ENCODE measurements at regions not wholly inside any gene's neighbourhood (a gene's known extent, or its start where the extent isn't known, plus 50 kb on each side); places are given as distances from the start of the nearest gene placed in this dataset.

GRCh38 chr5:172575816-172576545 is 65.1 kb upstream of the NEURL1B start:
- Histone ChIP-seq H3K9me3 (ENCODE audit: control insufficient read depth in 1 of 2, low read length in 2 of 2) (no peaks in the 10 kb centered on the region), H3K27me3 (ENCODE audit: control insufficient read depth in 1 of 2, insufficient read depth in 2 of 2, low read length in 2 of 2) (no peaks in the 10 kb centered on the region), H3K27ac (ENCODE audit: low read depth, low read length) (no peak overlapping the region), H3K36me3 (ENCODE audit: control insufficient read depth in 1 of 2, insufficient read depth in 2 of 2, low read length in 2 of 2) (no peaks in the 10 kb centered on the region), H3K4me1 (ENCODE audit: control insufficient read depth in 1 of 2, insufficient read depth in 2 of 2, low read length in 2 of 2) (no peaks in the 10 kb centered on the region), H3K9ac (ENCODE audit: low read depth in 1 of 2, low read length in 2 of 2) (no peak overlapping the region), H3K4me3 (ENCODE audit: low read depth in 1 of 2, low read length in 2 of 2) (no peak overlapping the region)

GRCh38 chr5:172575416-172575815 is 65.6 kb upstream of the NEURL1B start:
- H3K9ac ChIP-seq (ENCODE audit: low read depth in 1 of 2, low read length in 2 of 2), result no peak overlapping the region
- H3K4me3 ChIP-seq (ENCODE audit: low read depth in 1 of 2, low read length in 2 of 2), result no peak overlapping the region
- no peaks in the 10 kb centered on the region for H3K9me3 ChIP-seq (ENCODE audit: control insufficient read depth in 1 of 2, low read length in 2 of 2)
- H3K36me3 ChIP-seq (ENCODE audit: control insufficient read depth in 1 of 2, insufficient read depth in 2 of 2, low read length in 2 of 2), result no peaks in the 10 kb centered on the region
- H3K4me1 ChIP-seq (ENCODE audit: control insufficient read depth in 1 of 2, insufficient read depth in 2 of 2, low read length in 2 of 2), result peaks cover 0 to 1% of the 10 kb centered on the region in 2 donors
- no peaks in the 10 kb centered on the region for H3K27me3 ChIP-seq (ENCODE audit: control insufficient read depth in 1 of 2, insufficient read depth in 2 of 2, low read length in 2 of 2)
- no peak overlapping the region for H3K27ac ChIP-seq (ENCODE audit: low read depth, low read length)

GRCh38 chr5:172574871-172575223 is 66.2 kb upstream of the NEURL1B start:
- Histone ChIP-seq H3K27me3 (ENCODE audit: control insufficient read depth in 1 of 2, insufficient read depth in 2 of 2, low read length in 2 of 2) (no peaks in the 10 kb centered on the region), H3K4me1 (ENCODE audit: control insufficient read depth in 1 of 2, insufficient read depth in 2 of 2, low read length in 2 of 2) (peaks cover 0 to 6% of the 10 kb centered on the region in 2 donors), H3K27ac (ENCODE audit: low read depth, low read length) (no peak overlapping the region)

GRCh38 chr5:172573986-172574870 is 66.8 kb upstream of the NEURL1B start:
- Histone ChIP-seq H3K27ac (ENCODE audit: low read depth, low read length) (no peak overlapping the region), H3K4me1 (ENCODE audit: control insufficient read depth in 1 of 2, insufficient read depth in 2 of 2, low read length in 2 of 2) (peaks cover 0 to 6% of the 10 kb centered on the region in 2 donors), H3K4me3 (ENCODE audit: low read depth in 1 of 2, low read length in 2 of 2) (no peak overlapping the region), H3K27me3 (ENCODE audit: control insufficient read depth in 1 of 2, insufficient read depth in 2 of 2, low read length in 2 of 2) (no peaks in the 10 kb centered on the region), H3K36me3 (ENCODE audit: control insufficient read depth in 1 of 2, insufficient read depth in 2 of 2, low read length in 2 of 2) (no peaks in the 10 kb centered on the region), H3K9me3 (ENCODE audit: control insufficient read depth in 1 of 2, low read length in 2 of 2) (no peaks in the 10 kb centered on the region), H3K9ac (ENCODE audit: low read depth in 1 of 2, low read length in 2 of 2) (no peak overlapping the region)

More at GRCh38 chr5:172574871-172575223, 66.2 kb upstream of the NEURL1B start:
- Histone ChIP-seq H3K36me3 (ENCODE audit: control insufficient read depth in 1 of 2, insufficient read depth in 2 of 2, low read length in 2 of 2) (no peaks in the 10 kb centered on the region), H3K9me3 (ENCODE audit: control insufficient read depth in 1 of 2, low read length in 2 of 2) (no peaks in the 10 kb centered on the region), H3K9ac (ENCODE audit: low read depth in 1 of 2, low read length in 2 of 2) (no peak overlapping the region), H3K4me3 (ENCODE audit: low read depth in 1 of 2, low read length in 2 of 2) (no peak overlapping the region)

- no peak overlapping the region for H3K27ac ChIP-seq (ENCODE audit: low read depth, low read length)
- no peak overlapping the region for H3K9ac ChIP-seq (ENCODE audit: low read depth in 1 of 2, low read length in 2 of 2)
Measured at GRCh38 chr5:172573120-172573882, 67.8 kb upstream of the NEURL1B start.

DNA sequence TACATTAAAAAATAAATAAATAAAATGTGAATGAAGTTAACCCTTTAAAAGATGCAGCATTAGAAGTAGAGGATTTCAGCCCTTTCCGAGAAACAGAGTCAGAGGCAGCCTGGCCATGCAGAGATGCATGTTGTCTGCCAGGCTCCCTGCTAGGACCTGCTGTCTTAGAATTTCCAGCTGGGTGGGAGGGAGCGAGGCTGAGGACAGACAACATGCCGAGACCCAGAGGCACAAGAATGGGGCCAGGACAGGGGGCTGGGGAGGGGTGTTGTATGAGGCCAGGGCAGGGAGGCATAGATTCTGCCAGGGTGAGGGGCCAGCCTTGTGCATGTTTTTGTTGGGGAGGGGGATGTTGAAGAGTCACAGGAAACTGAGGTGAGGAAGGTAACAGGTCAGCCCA is 68.6 kb upstream of the NEURL1B start:
- Histone ChIP-seq H3K4me3 (ENCODE audit: low read depth in 1 of 2, low read length in 2 of 2) (no peak overlapping the region), H3K9ac (ENCODE audit: low read depth in 1 of 2, low read length in 2 of 2) (no peak overlapping the region), H3K4me1 (ENCODE audit: control insufficient read depth in 1 of 2, insufficient read depth in 2 of 2, low read length in 2 of 2) (peaks cover 0 to 6% of the 10 kb centered on the region in 2 donors), H3K36me3 (ENCODE audit: control insufficient read depth in 1 of 2, insufficient read depth in 2 of 2, low read length in 2 of 2) (no peaks in the 10 kb centered on the region), H3K27ac (ENCODE audit: low read depth, low read length) (no peak overlapping the region), H3K27me3 (ENCODE audit: control insufficient read depth in 1 of 2, insufficient read depth in 2 of 2, low read length in 2 of 2) (no peaks in the 10 kb centered on the region), H3K9me3 (ENCODE audit: control insufficient read depth in 1 of 2, low read length in 2 of 2) (no peaks in the 10 kb centered on the region)

More at GRCh38 chr5:172573120-172573882, 67.8 kb upstream of the NEURL1B start:
- Histone ChIP-seq H3K4me1 (ENCODE audit: control insufficient read depth in 1 of 2, insufficient read depth in 2 of 2, low read length in 2 of 2) (peaks cover 0 to 6% of the 10 kb centered on the region in 2 donors), H3K27me3 (ENCODE audit: control insufficient read depth in 1 of 2, insufficient read depth in 2 of 2, low read length in 2 of 2) (no peaks in the 10 kb centered on the region), H3K4me3 (ENCODE audit: low read depth in 1 of 2, low read length in 2 of 2) (no peak overlapping the region), H3K9me3 (ENCODE audit: control insufficient read depth in 1 of 2, low read length in 2 of 2) (no peaks in the 10 kb centered on the region), H3K36me3 (ENCODE audit: control insufficient read depth in 1 of 2, insufficient read depth in 2 of 2, low read length in 2 of 2) (no peaks in the 10 kb centered on the region)

- Histone ChIP-seq H3K4me3 (ENCODE audit: low read depth in 1 of 2, low read length in 2 of 2) (no peak overlapping the region), H3K27me3 (ENCODE audit: control insufficient read depth in 1 of 2, insufficient read depth in 2 of 2, low read length in 2 of 2) (no peaks in the 10 kb centered on the region), H3K9ac (ENCODE audit: low read depth in 1 of 2, low read length in 2 of 2) (no peak overlapping the region), H3K27ac (ENCODE audit: low read depth, low read length) (no peak overlapping the region), H3K9me3 (ENCODE audit: control insufficient read depth in 1 of 2, low read length in 2 of 2) (no peaks in the 10 kb centered on the region), H3K4me1 (ENCODE audit: control insufficient read depth in 1 of 2, insufficient read depth in 2 of 2, low read length in 2 of 2) (peaks cover 0 to 6% of the 10 kb centered on the region in 2 donors), H3K36me3 (ENCODE audit: control insufficient read depth in 1 of 2, insufficient read depth in 2 of 2, low read length in 2 of 2) (no peaks in the 10 kb centered on the region)
Measured at GRCh38 chr5:172571892-172572291, 69.2 kb upstream of the NEURL1B start.

DNA sequence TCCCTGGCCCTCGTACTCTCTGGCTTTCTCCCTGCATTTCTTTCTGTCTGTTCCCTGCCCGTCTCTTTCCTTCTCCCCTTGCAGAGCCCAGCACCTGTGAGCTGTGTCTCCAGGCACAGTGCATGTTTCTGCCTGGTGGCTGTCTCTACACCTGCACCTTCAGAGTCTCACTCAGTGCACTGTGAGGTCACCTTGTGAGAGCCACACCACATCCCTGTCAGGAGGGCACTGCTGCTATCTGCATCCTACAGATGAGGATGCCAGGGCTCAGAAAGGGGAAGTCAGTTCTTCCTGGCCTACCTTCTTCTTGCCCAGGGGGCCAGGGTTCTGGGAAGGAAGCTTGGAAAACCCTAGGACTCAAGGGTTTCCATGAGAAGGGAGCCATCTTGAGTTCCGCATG is 69.7 kb upstream of the NEURL1B start:
- Histone ChIP-seq H3K9ac (ENCODE audit: low read depth in 1 of 2, low read length in 2 of 2) (no peak overlapping the region), H3K27me3 (ENCODE audit: control insufficient read depth in 1 of 2, insufficient read depth in 2 of 2, low read length in 2 of 2) (no peaks in the 10 kb centered on the region), H3K4me1 (ENCODE audit: control insufficient read depth in 1 of 2, insufficient read depth in 2 of 2, low read length in 2 of 2) (peaks cover 0 to 6% of the 10 kb centered on the region in 2 donors), H3K9me3 (ENCODE audit: control insufficient read depth in 1 of 2, low read length in 2 of 2) (no peaks in the 10 kb centered on the region), H3K27ac (ENCODE audit: low read depth, low read length) (no peak overlapping the region), H3K36me3 (ENCODE audit: control insufficient read depth in 1 of 2, insufficient read depth in 2 of 2, low read length in 2 of 2) (no peaks in the 10 kb centered on the region), H3K4me3 (ENCODE audit: low read depth in 1 of 2, low read length in 2 of 2) (no peak overlapping the region)

GRCh38 chr5:172570594-172571334 is 70.3 kb upstream of the NEURL1B start:
- no peak overlapping the region for H3K4me3 ChIP-seq (ENCODE audit: low read depth in 1 of 2, low read length in 2 of 2)
- peaks cover 0 to 6% of the 10 kb centered on the region in 2 donors for H3K4me1 ChIP-seq (ENCODE audit: control insufficient read depth in 1 of 2, insufficient read depth in 2 of 2, low read length in 2 of 2)
- no peak overlapping the region for H3K9ac ChIP-seq (ENCODE audit: low read depth in 1 of 2, low read length in 2 of 2)
- H3K36me3 ChIP-seq (ENCODE audit: control insufficient read depth in 1 of 2, insufficient read depth in 2 of 2, low read length in 2 of 2), result no peaks in the 10 kb centered on the region
- H3K9me3 ChIP-seq (ENCODE audit: control insufficient read depth in 1 of 2, low read length in 2 of 2), result no peaks in the 10 kb centered on the region
- no peak overlapping the region for H3K27ac ChIP-seq (ENCODE audit: low read depth, low read length)
- H3K27me3 ChIP-seq (ENCODE audit: control insufficient read depth in 1 of 2, insufficient read depth in 2 of 2, low read length in 2 of 2), result no peaks in the 10 kb centered on the region
